ENCODE measurements at regions not wholly inside any gene's neighbourhood (a gene's known extent, or its start where the extent isn't known, plus 50 kb on each side); places are given as distances from the start of the nearest gene placed in this dataset.

GRCh38 chr2:156182132-156182531 is 150.4 kb downstream of the NR4A2 start:
- TF ChIP-seq CTCF (IDR thresholded peaks at IDR 0.05; ENCODE audit: insufficient read depth, low read depth, low read length) (no peak), EZH2 (IDR thresholded peaks at IDR 0.05; ENCODE audit: insufficient read depth, low read length) (no peak)

All from astrocyte (in vitro differentiated cells and primary cell).